IMR-90 (cell line): ENCODE measurements at regions not wholly inside any gene's neighbourhood (a gene's known extent, or its start where the extent isn't known, plus 50 kb on each side); places are given as distances from the start of the nearest gene placed in this dataset.

Experiments
- BHLHE40 ChIP-seq: fragments of 150-350 bp; IDR thresholded peaks from 2 replicates; pipeline ENCODE4 v1.6.1; 2016; ENCODE audit warnings: mild to moderate bottlenecking, low read depth, low read length
- CEBPB ChIP-seq: IDR thresholded peaks from 2 replicates; pipeline ENCODE4 v1.6.1; 2012; ENCODE audit warnings: low read depth, low read length, improper control_type of control experiment
- FOS ChIP-seq: fragments of 150-350 bp; IDR thresholded peaks from 2 replicates; pipeline ENCODE4 v1.6.1; 2016; ENCODE audit warnings: low read depth, low read length
- MAFK ChIP-seq: IDR thresholded peaks from 2 replicates; pipeline ENCODE4 v1.6.1; 2012; ENCODE audit warnings: low read depth, low read length, improper control_type of control experiment
- MAZ ChIP-seq: IDR thresholded peaks from 2 replicates; pipeline ENCODE4 v1.6.1; 2012; ENCODE audit warnings: low read depth, mild to moderate bottlenecking, low read length, improper control_type of control experiment, moderate library complexity, borderline replicate concordance
- POLR2A ChIP-seq: IDR thresholded peaks from 2 replicates; pipeline ENCODE4 v1.6.1; 2012; ENCODE audit warnings: mild to moderate bottlenecking, low read depth, low read length
- RAD21 ChIP-seq: IDR thresholded peaks from 2 replicates; pipeline ENCODE4 v1.6.1; 2012; ENCODE audit warnings: low read length, improper control_type of control experiment
- RCOR1 ChIP-seq: IDR thresholded peaks from 2 replicates; pipeline ENCODE4 v1.6.1; 2012; ENCODE audit warnings: mild to moderate bottlenecking, low read length, improper control_type of control experiment; ENCODE audit not compliant: insufficient replicate concordance
- SMC3 ChIP-seq: fragments of 150-350 bp; IDR thresholded peaks from 2 replicates; pipeline ENCODE4 v1.6.1; 2016; ENCODE audit warnings: low read depth, mild to moderate bottlenecking, antibody characterized with exemption, low read length, moderate library complexity
- TF ChIP-seq, protein P1 (sequence below): conservative IDR thresholded peaks from 2 replicates; pipeline ENCODE4 v1.5.1; 2012; ENCODE audit warnings: mild to moderate bottlenecking, low read depth, low read length, improper control_type of control experiment
- TF ChIP-seq, protein P2 (sequence below): fragments of 150-350 bp; IDR thresholded peaks from 2 replicates; pipeline ENCODE4 v1.6.1; 2016; ENCODE audit warnings: low read depth, mild to moderate bottlenecking, low read length, moderate library complexity, borderline replicate concordance

DNA sequence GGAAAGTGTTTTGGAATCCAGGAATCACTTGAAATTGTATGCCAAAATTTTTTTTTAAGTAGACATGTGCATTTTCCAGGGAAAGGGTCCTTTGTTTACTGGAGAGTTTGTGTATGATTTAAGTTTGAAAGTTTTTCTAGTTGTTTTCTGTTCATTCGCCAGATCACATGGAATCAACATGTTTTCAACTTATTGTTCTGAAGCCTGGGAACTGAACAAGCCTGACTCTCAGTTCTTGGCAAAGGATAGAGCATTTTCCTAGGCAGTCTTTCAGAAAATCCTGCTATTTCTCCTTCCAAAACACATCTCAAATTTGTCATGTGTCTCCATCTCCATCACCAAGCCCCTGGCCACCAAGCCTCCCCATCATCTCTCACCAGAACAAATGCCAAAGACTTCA lies 374.8 kb downstream of the MAFB start:
- TF ChIP-seq BHLHE40 (no peak), POLR2A (no peak), MAZ (no peak), MAFK (no peak), RAD21 (no peak), RCOR1 (no peak), SMC3 (no peak), FOS (no peak), CEBPB (no peak)
- TF ChIP-seq, protein P1, sequence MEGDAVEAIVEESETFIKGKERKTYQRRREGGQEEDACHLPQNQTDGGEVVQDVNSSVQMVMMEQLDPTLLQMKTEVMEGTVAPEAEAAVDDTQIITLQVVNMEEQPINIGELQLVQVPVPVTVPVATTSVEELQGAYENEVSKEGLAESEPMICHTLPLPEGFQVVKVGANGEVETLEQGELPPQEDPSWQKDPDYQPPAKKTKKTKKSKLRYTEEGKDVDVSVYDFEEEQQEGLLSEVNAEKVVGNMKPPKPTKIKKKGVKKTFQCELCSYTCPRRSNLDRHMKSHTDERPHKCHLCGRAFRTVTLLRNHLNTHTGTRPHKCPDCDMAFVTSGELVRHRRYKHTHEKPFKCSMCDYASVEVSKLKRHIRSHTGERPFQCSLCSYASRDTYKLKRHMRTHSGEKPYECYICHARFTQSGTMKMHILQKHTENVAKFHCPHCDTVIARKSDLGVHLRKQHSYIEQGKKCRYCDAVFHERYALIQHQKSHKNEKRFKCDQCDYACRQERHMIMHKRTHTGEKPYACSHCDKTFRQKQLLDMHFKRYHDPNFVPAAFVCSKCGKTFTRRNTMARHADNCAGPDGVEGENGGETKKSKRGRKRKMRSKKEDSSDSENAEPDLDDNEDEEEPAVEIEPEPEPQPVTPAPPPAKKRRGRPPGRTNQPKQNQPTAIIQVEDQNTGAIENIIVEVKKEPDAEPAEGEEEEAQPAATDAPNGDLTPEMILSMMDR: no peak
- TF ChIP-seq, protein P2, sequence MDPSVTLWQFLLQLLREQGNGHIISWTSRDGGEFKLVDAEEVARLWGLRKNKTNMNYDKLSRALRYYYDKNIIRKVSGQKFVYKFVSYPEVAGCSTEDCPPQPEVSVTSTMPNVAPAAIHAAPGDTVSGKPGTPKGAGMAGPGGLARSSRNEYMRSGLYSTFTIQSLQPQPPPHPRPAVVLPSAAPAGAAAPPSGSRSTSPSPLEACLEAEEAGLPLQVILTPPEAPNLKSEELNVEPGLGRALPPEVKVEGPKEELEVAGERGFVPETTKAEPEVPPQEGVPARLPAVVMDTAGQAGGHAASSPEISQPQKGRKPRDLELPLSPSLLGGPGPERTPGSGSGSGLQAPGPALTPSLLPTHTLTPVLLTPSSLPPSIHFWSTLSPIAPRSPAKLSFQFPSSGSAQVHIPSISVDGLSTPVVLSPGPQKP: no peak
